Calu3 (cell line): ENCODE measurements at regions not wholly inside any gene's neighbourhood (a gene's known extent, or its start where the extent isn't known, plus 50 kb on each side); places are given as distances from the start of the nearest gene placed in this dataset.

Source experiments
- BruUV-seq: library from RNA; stranded (reverse); fragments of 400-500 nt; replicated peaks from 2 replicates; lab custom pipeline; 2021; lab: Mats Ljungman, UMichigan
- CTCF ChIA-PET: fragments of 300-600 bp; sonication (Branson Sonifier 250); formaldehyde crosslinking; loops from one replicate; lab custom pipeline; 2022; ENCODE audit warnings: antibody characterized with exemption; lab: Charles Lee
- DNase-seq: peaks from one replicate; pipeline ENCODE4 v3.0.0; 2022
- H3K27ac Mint-ChIP-seq: one replicate; pipeline ENCODE4 v1.8.0; 2022; ENCODE audit warnings: mixed read lengths; ENCODE audit not compliant: unreplicated experiment
- H3K27me3 Mint-ChIP-seq: one replicate; pipeline ENCODE4 v1.8.0; 2022; ENCODE audit warnings: mixed read lengths; ENCODE audit not compliant: unreplicated experiment
- H3K36me3 Mint-ChIP-seq: one replicate; pipeline ENCODE4 v1.8.0; 2022; ENCODE audit warnings: mild to moderate bottlenecking, moderate library complexity, mixed read lengths; ENCODE audit not compliant: insufficient read depth, unreplicated experiment
- H3K4me1 Mint-ChIP-seq: one replicate; pipeline ENCODE4 v1.8.0; 2022; ENCODE audit warnings: mild to moderate bottlenecking, low read depth, mixed read lengths; ENCODE audit not compliant: unreplicated experiment
- H3K4me3 Mint-ChIP-seq: one replicate; pipeline ENCODE4 v1.8.0; 2022; ENCODE audit warnings: mild to moderate bottlenecking, low read depth, moderate library complexity, mixed read lengths; ENCODE audit not compliant: unreplicated experiment
- H3K9me3 Mint-ChIP-seq: one replicate; pipeline ENCODE4 v1.8.0; 2022; ENCODE audit warnings: low read depth, mixed read lengths; ENCODE audit not compliant: unreplicated experiment
- CTCF ChIP-seq: fragments of 200-600 bp; IDR thresholded peaks from one replicate; pipeline ENCODE4 v1.8.0; 2022; ENCODE audit warnings: antibody characterized with exemption; ENCODE audit not compliant: unreplicated experiment
- intact Hi-C: fragments of 100-400 bp; cut with micrococcal nuclease; formaldehyde crosslinking; loops from one replicate; pipeline ENCODE4 v1.10.0; 2022; ENCODE audit not compliant: unreplicated experiment

DNA sequence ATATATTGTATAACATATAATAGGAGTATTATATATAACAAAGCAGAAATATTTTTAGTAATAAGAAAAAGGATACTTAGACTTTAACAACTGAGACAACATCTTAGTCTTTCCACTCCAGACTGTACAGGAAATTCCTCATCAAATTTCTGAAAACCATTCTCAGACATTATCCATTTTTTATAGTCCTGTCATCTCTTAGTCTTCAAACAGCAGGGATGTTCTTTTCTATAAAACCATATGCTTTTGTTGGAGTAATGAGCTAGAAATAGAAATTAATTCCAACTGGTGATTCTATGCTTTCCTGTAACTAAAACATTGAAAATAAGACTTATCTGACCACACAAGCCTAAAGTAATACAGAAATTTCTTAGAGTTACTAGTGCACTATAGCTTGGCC is 82.2 kb upstream of the CSNK1A1L start:
- CTCF ChIA-PET: no interaction called here
- Mint-ChIP-seq H3K9me3 (peaks cover 4% of the 10 kb centered on the region), H3K36me3 (no peaks in the 10 kb centered on the region), H3K27ac (no peak overlapping the region), H3K27me3 (no peaks in the 10 kb centered on the region), H3K4me1 (no peaks in the 10 kb centered on the region), H3K4me3 (no peak overlapping the region)
- no TSS peak for BruUV-seq
- no peak for DNase-seq
- intact Hi-C loops: no loop called here
- TF ChIP-seq CTCF: no peak

- CTCF ChIA-PET: no interaction called here
- Mint-ChIP-seq H3K4me3 (no peak overlapping the region), H3K4me1 (no peaks in the 10 kb centered on the region), H3K36me3 (no peaks in the 10 kb centered on the region), H3K27me3 (no peaks in the 10 kb centered on the region), H3K27ac (no peak overlapping the region), H3K9me3 (peaks cover 4% of the 10 kb centered on the region)
- intact Hi-C loops: no loop called here
- no TSS peak for BruUV-seq
- TF ChIP-seq CTCF: no peak
- DNase-seq: no peak
These were observed 81.6 kb upstream of the CSNK1A1L start for GRCh38 chr13:37187105-37187504.

DNA sequence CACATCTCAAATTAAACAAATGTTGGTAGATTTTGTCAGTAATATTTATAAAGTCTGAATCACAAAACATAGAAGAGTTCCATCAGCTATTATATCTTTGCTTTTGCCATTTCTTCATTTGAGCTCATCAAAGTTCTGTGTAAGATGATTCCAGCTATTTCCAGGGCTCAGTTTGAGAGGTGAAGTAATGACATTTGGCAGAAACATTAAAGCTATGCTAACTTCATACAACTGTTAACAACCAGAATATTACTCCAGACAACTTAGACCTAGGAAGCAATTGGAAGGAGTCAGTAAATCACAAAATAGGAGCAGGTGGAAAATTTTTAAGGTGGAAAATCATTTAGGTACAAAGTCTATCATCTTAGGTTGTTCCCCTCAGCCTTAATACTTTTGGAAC is 76.2 kb upstream of the CSNK1A1L start:
- CTCF ChIA-PET: no interaction called here
- no TSS peak for BruUV-seq
- peaks cover 2% of the 10 kb centered on the region for H3K9me3 Mint-ChIP-seq
- H3K27me3 Mint-ChIP-seq: no peaks in the 10 kb centered on the region
- no peak for TF ChIP-seq CTCF
- no peak overlapping the region for H3K27ac Mint-ChIP-seq
- no peaks in the 10 kb centered on the region for H3K36me3 Mint-ChIP-seq
- H3K4me1 Mint-ChIP-seq: no peaks in the 10 kb centered on the region
- no peak overlapping the region for H3K4me3 Mint-ChIP-seq
- no peak for DNase-seq
- intact Hi-C loops: no loop called here

DNA sequence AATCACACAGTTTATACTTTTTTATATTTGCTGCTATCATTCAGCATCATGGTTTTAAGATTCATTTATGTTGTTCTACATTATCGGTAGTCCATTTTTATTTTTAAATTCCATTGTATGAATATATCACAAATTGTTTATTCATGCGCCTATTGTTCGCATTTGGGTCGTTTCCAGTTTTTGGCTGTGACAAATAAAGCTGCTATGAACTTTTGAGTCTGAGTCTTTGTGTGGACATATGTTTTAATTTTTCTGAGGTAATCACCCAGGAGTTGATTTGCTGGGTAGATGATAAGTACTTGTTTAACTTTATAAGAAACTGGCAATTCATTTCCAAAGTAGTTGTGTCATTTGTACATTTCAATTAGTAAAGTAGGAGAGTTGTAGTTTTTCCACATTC is 74.2 kb upstream of the CSNK1A1L start:
- no peaks in the 10 kb centered on the region for H3K4me1 Mint-ChIP-seq
- H3K9me3 Mint-ChIP-seq: no peaks in the 10 kb centered on the region
- H3K36me3 Mint-ChIP-seq: no peaks in the 10 kb centered on the region
- intact Hi-C loops: no loop called here
- no peak overlapping the region for H3K4me3 Mint-ChIP-seq
- no peak for DNase-seq
- CTCF ChIA-PET: no interaction called here
- H3K27me3 Mint-ChIP-seq: no peaks in the 10 kb centered on the region
- no peak for TF ChIP-seq CTCF
- no TSS peak for BruUV-seq
- no peak overlapping the region for H3K27ac Mint-ChIP-seq

DNA sequence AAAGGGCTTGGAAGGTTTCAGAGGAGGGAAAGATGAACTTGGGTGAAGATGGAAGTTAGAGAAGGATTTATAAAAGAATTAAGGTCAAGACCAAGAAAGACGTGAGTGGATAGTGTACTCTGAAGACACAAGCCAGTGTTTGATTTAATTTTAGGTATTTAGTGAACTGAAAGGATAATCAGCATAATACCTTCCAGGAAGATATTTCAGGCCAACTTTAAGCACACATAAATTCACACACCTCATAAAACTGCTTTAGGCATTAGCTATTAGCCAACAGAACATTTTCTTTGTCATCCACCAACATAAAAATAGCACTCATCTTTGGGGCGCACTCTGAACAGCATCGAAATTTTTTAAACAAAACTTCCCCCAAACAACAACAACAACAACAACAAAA is 71.7 kb upstream of the CSNK1A1L start:
- CTCF ChIA-PET: no interaction called here
- TF ChIP-seq CTCF: no peak
- Mint-ChIP-seq H3K36me3 (no peaks in the 10 kb centered on the region), H3K4me3 (no peak overlapping the region), H3K27ac (no peak overlapping the region), H3K27me3 (no peaks in the 10 kb centered on the region), H3K9me3 (peaks cover 2% of the 10 kb centered on the region), H3K4me1 (no peaks in the 10 kb centered on the region)
- no peak for DNase-seq
- intact Hi-C loops: no loop called here
- no TSS peak for BruUV-seq
